K562 (cell line): ENCODE measurements at regions not wholly inside any gene's neighbourhood (a gene's known extent, or its start where the extent isn't known, plus 50 kb on each side); places are given as distances from the start of the nearest gene placed in this dataset.

Source experiments
- ATAC-seq: fragments of 200-7000 bp; cut with Tn5 transposase; 3 replicates; pipeline ENCODE4 v1.9.1; 2020; ENCODE audit warnings: moderate library complexity
- BruUV-seq: library from RNA; stranded (reverse); fragments of 400-500 nt; replicated peaks from 2 replicates; lab custom pipeline; 2021; lab: Mats Ljungman, UMichigan
- CTCF ChIA-PET: fragments of 300-600 bp; formaldehyde crosslinking; extraction: SDS; loops from one replicate; lab custom pipeline; 2021; ENCODE audit warnings: low intra/inter-chr PET ratio; lab: Yijun Ruan, JAX
- POLR2A ChIA-PET: fragments of 300-600, 350-650 bp; sonication (Branson Sonifier 250); formaldehyde crosslinking; extraction: SDS; loops from one replicate; lab custom pipeline; 2021; ENCODE audit warnings: antibody characterized with exemption, inconsistent platforms; lab: Yijun Ruan, JAX
- DNase-seq, 4 experiments: peaks; one replicate each; pipeline versions ENCODE4 v3.0.0 to v3.0.0-alpha.2; 2011 to 2018; ENCODE audit warnings: low spot score in 3 of 4, mixed read lengths in 3 of 4; ENCODE audit errors: extremely low read depth in 1 of 4
- FAIRE-seq: peaks from 2 replicates; lab custom pipeline; 2011; peaks lifted over from hg19 to GRCh38; lab: Jason Lieb, UNC
- H2AFZ ChIP-seq: 2 replicates; pipeline ENCODE4 v1.6.0; 2011; ENCODE audit warnings: low read depth, low read length, control low read depth, inconsistent platforms
- H3K27ac ChIP-seq: fragments of 200-600 bp; 3 replicates; pipeline ENCODE4 v1.8.0; 2011; ENCODE audit warnings: low read depth, mild to moderate bottlenecking, control low read depth, inconsistent platforms, low read length, moderate library complexity, mixed read lengths; ENCODE audit errors: extremely low read depth
- H3K27me3 ChIP-seq, 2 experiments: fragments of 300-600 bp in 1 of 2; 2 replicates in 1 of 2; 3 replicates in 1 of 2; pipeline versions ENCODE4 v1.6.0 to v1.8.0; 2011; ENCODE audit warnings: inconsistent platforms in 2 of 2, low read length in 2 of 2, mild to moderate bottlenecking in 1 of 2, mixed read lengths in 1 of 2, moderate library complexity in 1 of 2; ENCODE audit not compliant: control insufficient read depth in 2 of 2, insufficient read depth in 2 of 2
- H3K36me3 ChIP-seq: fragments of 300-600 bp; 3 replicates; pipeline ENCODE4 v1.8.0; 2011; ENCODE audit warnings: mild to moderate bottlenecking, low read length, inconsistent platforms; ENCODE audit not compliant: control insufficient read depth, insufficient read depth
- H3K4me1 ChIP-seq, 2 experiments: fragments of 200-600 bp in 1 of 2; replicated peaks in 1 of 2; 2 replicates in 1 of 2; 3 replicates in 1 of 2; pipeline versions ENCODE4 v1.5.1 to v1.8.0; 2011; ENCODE audit warnings: inconsistent platforms in 2 of 2, low read length in 2 of 2, mild to moderate bottlenecking in 1 of 2, mixed read lengths in 1 of 2, moderate library complexity in 1 of 2; ENCODE audit not compliant: control insufficient read depth in 2 of 2, insufficient read depth in 2 of 2
- H3K4me2 ChIP-seq: 2 replicates; pipeline ENCODE4 v1.6.1; 2011; ENCODE audit warnings: low read length, control low read depth, inconsistent platforms, mixed read lengths; ENCODE audit not compliant: insufficient read depth
- H3K4me3 ChIP-seq: fragments of 200-600 bp; sonication (generic), shearing (Covaris generic); 2 replicates; pipeline ENCODE4 v1.5.1; 2016; ENCODE audit warnings: control low read depth, inconsistent platforms
- H3K79me2 ChIP-seq: fragments of 200-600 bp; 3 replicates; pipeline ENCODE4 v1.8.0; 2011; ENCODE audit warnings: low read length, inconsistent platforms; ENCODE audit not compliant: control insufficient read depth, insufficient read depth
- H3K9ac ChIP-seq, 2 experiments: 2 replicates each; pipeline versions ENCODE4 v1.6.0 to v1.6.1; 2011; ENCODE audit warnings: low read depth in 2 of 2, low read length in 2 of 2, control low read depth in 1 of 2, inconsistent platforms in 1 of 2, mild to moderate bottlenecking in 1 of 2, mixed read lengths in 1 of 2; ENCODE audit not compliant: insufficient read depth in 1 of 2
- H3K9me1 ChIP-seq: one replicate; pipeline ENCODE4 v1.6.0; 2011; ENCODE audit warnings: inconsistent platforms, mild to moderate bottlenecking, low read length, moderate library complexity; ENCODE audit not compliant: control insufficient read depth, insufficient read depth
- H3K9me3 ChIP-seq: replicated peaks from 2 replicates; pipeline ENCODE4 v1.5.1; 2011; ENCODE audit warnings: low read depth, low read length, inconsistent platforms; ENCODE audit not compliant: control insufficient read depth, insufficient read depth
- H4K20me1 ChIP-seq: replicated peaks from 2 replicates; pipeline ENCODE4 v1.6.1; 2011; ENCODE audit warnings: low read length, inconsistent platforms, mixed read lengths; ENCODE audit not compliant: control insufficient read depth, insufficient read depth
- CEBPB ChIP-seq: fragments of 450-650 bp; IDR thresholded peaks from 2 replicates; pipeline ENCODE4 v1.6.1; 2016; ENCODE audit warnings: missing genetic modification characterization, missing compliant biosample characterization
- CEBPG ChIP-seq, 3 experiments: fragments of 200-800 bp in 1 of 3; sonication (Bioruptor generic) in 1 of 3; sonication (generic) in 1 of 3; formaldehyde crosslinking in 1 of 3; IDR thresholded peaks in 2 of 3; conservative IDR thresholded peaks in 1 of 3; 2 replicates each; pipeline versions ENCODE4 v1.6.1 to v1.8.0; 2016 to 2022; ENCODE audit warnings: missing compliant biosample characterization in 2 of 3, missing genetic modification characterization in 2 of 3, mild to moderate bottlenecking in 1 of 3, missing genetic modification reagents in 1 of 3
- DIDO1 ChIP-seq: fragments of 450-650 bp; IDR thresholded peaks from 2 replicates; pipeline ENCODE4 v1.6.1; 2016; ENCODE audit warnings: low read depth, missing biosample characterization, missing genetic modification characterization
- ESRRA ChIP-seq: fragments of 450-650 bp; IDR thresholded peaks from 2 replicates; pipeline ENCODE4 v1.6.1; 2014; ENCODE audit warnings: low read depth, mild to moderate bottlenecking, moderate library complexity, borderline replicate concordance
- ESRRB ChIP-seq: fragments of 250-450 bp; sonication (Bioruptor Pico); IDR thresholded peaks from 2 replicates; pipeline ENCODE4 v1.5.0; 2020; ENCODE audit warnings: mild to moderate bottlenecking, moderate library complexity, borderline replicate concordance
- NEUROD1 ChIP-seq: fragments of 150-350 bp; IDR thresholded peaks from 2 replicates; pipeline ENCODE4 v1.6.1; 2014; ENCODE audit warnings: borderline replicate concordance, low read length, low read depth; ENCODE audit not compliant: partially characterized antibody
- NFATC3 ChIP-seq: fragments of 450-650 bp; IDR thresholded peaks from 2 replicates; pipeline ENCODE4 v1.6.1; 2017; ENCODE audit warnings: mild to moderate bottlenecking
- RFX1 ChIP-seq: fragments of 450-650 bp; IDR thresholded peaks from 2 replicates; pipeline ENCODE4 v1.6.1; 2016; ENCODE audit warnings: mild to moderate bottlenecking, moderate library complexity
- SNIP1 ChIP-seq: fragments of 450-650 bp; IDR thresholded peaks from 2 replicates; pipeline ENCODE4 v1.7.1; 2017; ENCODE audit warnings: low read depth, mild to moderate bottlenecking
- THRAP3 ChIP-seq: fragments of 450-650 bp; IDR thresholded peaks from 2 replicates; pipeline ENCODE4 v1.6.1; 2016; ENCODE audit warnings: mild to moderate bottlenecking, inconsistent platforms, borderline replicate concordance
- ZC3H11A ChIP-seq: IDR thresholded peaks from 2 replicates; pipeline ENCODE4 v1.6.1; 2012; ENCODE audit warnings: low read depth, low read length, improper control_type of control experiment
- ZNF253 ChIP-seq: fragments of 250-450 bp; sonication (Bioruptor Pico); conservative IDR thresholded peaks from 2 replicates; pipeline ENCODE4 v1.6.1; 2021; ENCODE audit warnings: mild to moderate bottlenecking
- WGBS: fragments of 100-300 bp; shearing (Covaris generic); methylation state at CpG from one replicate; pipeline ENCODE4 v1.1.6; 2016; ENCODE audit warnings: low coverage, mixed read lengths; ENCODE audit not compliant: insufficient coverage; ENCODE audit errors: missing lambda C conversion rate; 5-methylcytosine and 5-hydroxymethylcytosine counted together
- in situ Hi-C: fragments of 300-500 bp; cut with MboI; formaldehyde crosslinking; loops from 4 replicates; pipeline ENCODE4 v1.15.0; 2018; ENCODE audit warnings: inconsistent platforms, mixed read lengths
- intact Hi-C: fragments of 100-400 bp; cut with micrococcal nuclease; formaldehyde crosslinking; loops from 2 replicates; pipeline ENCODE4 v1.14.2; 2022
- TF ChIP-seq, protein P1 (sequence below): fragments of 250-450 bp; sonication (Bioruptor Pico); IDR thresholded peaks from 2 replicates; pipeline ENCODE4 v1.5.1; 2021; ENCODE audit warnings: mild to moderate bottlenecking

DNA sequence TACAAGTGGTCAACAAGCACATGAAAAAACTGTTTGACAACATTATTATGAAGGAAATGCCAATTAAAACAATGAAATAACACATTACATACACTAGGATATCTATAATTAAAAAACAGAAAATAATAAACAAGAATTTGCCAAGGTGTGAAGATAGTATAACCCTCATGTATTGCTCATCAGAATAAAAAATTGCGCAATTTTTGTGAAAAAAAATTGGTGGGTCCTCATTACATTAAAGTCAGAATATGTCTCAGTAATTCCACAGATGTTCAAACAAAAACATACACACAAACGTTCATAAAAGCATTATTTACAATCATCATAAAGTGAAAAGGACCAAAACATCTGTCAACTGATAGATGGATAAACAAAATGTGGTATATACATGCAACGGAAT, 63.0 kb upstream of the AR start:
- DNase-seq (no peak), ATAC-seq (no peak), FAIRE-seq (no peak)
- Histone ChIP-seq H3K4me3 (no peak overlapping the region), H3K27me3 (no peaks in the 10 kb centered on the region), H3K9me1 (no peaks in the 10 kb centered on the region), H4K20me1 (no peaks in the 10 kb centered on the region), H3K36me3 (no peaks in the 10 kb centered on the region), H3K9ac (no peak overlapping the region), H3K79me2 (no peaks in the 10 kb centered on the region), H3K4me1 (no peaks in the 10 kb centered on the region), H3K27ac (no peak overlapping the region), H3K9me3 (no peaks in the 10 kb centered on the region), H3K4me2 (no peak overlapping the region), H2AFZ (no peak overlapping the region)
- TF ChIP-seq, protein P1, sequence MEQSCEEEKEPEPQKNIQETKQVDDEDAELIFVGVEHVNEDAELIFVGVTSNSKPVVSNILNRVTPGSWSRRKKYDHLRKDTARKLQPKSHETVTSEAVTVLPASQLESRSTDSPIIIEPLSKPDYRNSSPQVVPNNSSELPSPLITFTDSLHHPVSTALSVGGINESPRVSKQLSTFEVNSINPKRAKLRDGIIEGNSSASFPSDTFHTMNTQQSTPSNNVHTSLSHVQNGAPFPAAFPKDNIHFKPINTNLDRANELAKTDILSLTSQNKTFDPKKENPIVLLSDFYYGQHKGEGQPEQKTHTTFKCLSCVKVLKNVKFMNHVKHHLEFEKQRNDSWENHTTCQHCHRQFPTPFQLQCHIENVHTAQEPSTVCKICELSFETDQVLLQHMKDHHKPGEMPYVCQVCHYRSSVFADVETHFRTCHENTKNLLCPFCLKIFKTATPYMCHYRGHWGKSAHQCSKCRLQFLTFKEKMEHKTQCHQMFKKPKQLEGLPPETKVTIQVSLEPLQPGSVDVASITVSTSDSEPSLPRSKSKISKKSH (CRISPR knock-in tag): no peak
- TF ChIP-seq CEBPB (tag) (peak; percentile 31; the same call in 1 of the 2 replicates), DIDO1 (tag) (no peak), ESRRB (CRISPR knock-in tag) (no peak), CEBPG (CRISPR knock-in tag; IDR thresholded peaks at IDR 0.05) (no peak), CEBPG (tag; conservative IDR thresholded peaks at IDR 0.05 in 1 of 2, IDR thresholded peaks at IDR 0.05 in 1 of 2) (peak in 1 of 2 experiments; percentile 76; a peak in 2 of 4 replicates), NFATC3 (no peak), ZNF253 (CRISPR knock-in tag) (no peak), ZC3H11A (no peak), ESRRA (no peak), NEUROD1 (no peak), SNIP1 (no peak), THRAP3 (no peak), RFX1 (no peak)
- intact Hi-C loops: no loop called here
- ChIA-PET POLR2A (no interaction called here), CTCF (no interaction called here)
- in situ Hi-C loops: no loop called here
- no TSS peak for BruUV-seq
- 0% methylated on average over 3 of the region's 3 CpGs for WGBS
